KMS-11 (cell line): ENCODE measurements at regions not wholly inside any gene's neighbourhood (a gene's known extent, or its start where the extent isn't known, plus 50 kb on each side); places are given as distances from the start of the nearest gene placed in this dataset.

ENCODE experiments used
- H2AFZ ChIP-seq: fragments of 200-600 bp; sonication (generic); 2 replicates; pipeline ENCODE4 v1.6.1; 2016; ENCODE audit warnings: antibody characterized with exemption, mixed run types, low read depth
- H3K27ac ChIP-seq: fragments of 200-600 bp; sonication (generic); 2 replicates; pipeline ENCODE4 v1.6.1; 2016; ENCODE audit warnings: mild to moderate bottlenecking, mixed run types
- H3K27me3 ChIP-seq: fragments of 200-600 bp; sonication (generic); 2 replicates; pipeline ENCODE4 v1.6.1; 2017; ENCODE audit warnings: mild to moderate bottlenecking, low read depth, mixed run types, moderate library complexity; ENCODE audit not compliant: insufficient read depth
- H3K36me3 ChIP-seq: fragments of 200-600 bp; sonication (generic); 2 replicates; pipeline ENCODE4 v1.6.1; 2017; ENCODE audit warnings: mild to moderate bottlenecking, mixed run types; ENCODE audit not compliant: insufficient read depth
- H3K4me1 ChIP-seq: fragments of 200-600 bp; sonication (generic); 2 replicates; pipeline ENCODE4 v1.6.1; 2016; ENCODE audit warnings: mild to moderate bottlenecking, low read depth, mixed run types; ENCODE audit not compliant: poor library complexity, severe bottlenecking
- H3K4me2 ChIP-seq: fragments of 200-600 bp; sonication (generic); 2 replicates; pipeline ENCODE4 v1.7.0; 2016; ENCODE audit warnings: mild to moderate bottlenecking, mixed run types
- H3K4me3 ChIP-seq: fragments of 200-600 bp; sonication (generic); IDR thresholded peaks from 2 replicates; pipeline ENCODE4 v1.6.1; 2017; ENCODE audit warnings: low read depth, low read length, mixed read lengths; ENCODE audit not compliant: insufficient read depth
- H3K79me2 ChIP-seq: fragments of 200-600 bp; sonication (generic); 2 replicates; pipeline ENCODE4 v1.6.1; 2016; ENCODE audit warnings: low read depth, mixed run types; ENCODE audit not compliant: insufficient read depth
- H3K9ac ChIP-seq: fragments of 200-600 bp; sonication (generic); 2 replicates; pipeline ENCODE4 v1.6.1; 2016; ENCODE audit warnings: mild to moderate bottlenecking, mixed run types
- H4K20me1 ChIP-seq: fragments of 200-600 bp; sonication (generic); 2 replicates; pipeline ENCODE4 v1.6.1; 2016; ENCODE audit warnings: mild to moderate bottlenecking, mixed run types; ENCODE audit not compliant: insufficient read depth
- CTCF ChIP-seq: fragments of 200-600 bp; sonication (generic); conservative IDR thresholded peaks from 2 replicates; pipeline ENCODE4 v1.6.1; 2017; ENCODE audit warnings: low read depth, mild to moderate bottlenecking, antibody characterized with exemption, low read length, moderate library complexity, mixed read lengths

GRCh38 chr3:189027626-189028155, 144.1 kb upstream of the TPRG1 start:
- Histone ChIP-seq H3K27me3 (no peaks in the 10 kb centered on the region), H3K79me2 (no peaks in the 10 kb centered on the region), H3K9ac (no peak overlapping the region), H3K36me3 (no peaks in the 10 kb centered on the region), H2AFZ (no peak overlapping the region), H3K27ac (no peak overlapping the region), H3K4me2 (no peak overlapping the region), H4K20me1 (no peaks in the 10 kb centered on the region), H3K4me3 (no peak overlapping the region), H3K4me1 (no peaks in the 10 kb centered on the region)
- TF ChIP-seq CTCF: no peak

- Histone ChIP-seq H3K4me2 (no peak overlapping the region), H3K79me2 (no peaks in the 10 kb centered on the region), H4K20me1 (no peaks in the 10 kb centered on the region), H3K36me3 (no peaks in the 10 kb centered on the region), H3K27ac (no peak overlapping the region), H3K9ac (no peak overlapping the region), H3K27me3 (no peaks in the 10 kb centered on the region), H2AFZ (no peak overlapping the region), H3K4me1 (peaks cover 30% of the 10 kb centered on the region), H3K4me3 (no peak overlapping the region)
- no peak for TF ChIP-seq CTCF
Measured at GRCh38 chr3:189038773-189039745, 132.7 kb upstream of the TPRG1 start.

- Histone ChIP-seq H3K27me3 (no peaks in the 10 kb centered on the region), H3K4me2 (no peak overlapping the region), H3K79me2 (no peaks in the 10 kb centered on the region), H3K4me1 (peaks cover 30% of the 10 kb centered on the region), H3K36me3 (no peaks in the 10 kb centered on the region), H3K27ac (no peak overlapping the region), H2AFZ (no peak overlapping the region), H4K20me1 (no peaks in the 10 kb centered on the region), H3K9ac (no peak overlapping the region), H3K4me3 (no peak overlapping the region)
- no peak for TF ChIP-seq CTCF
Measured at GRCh38 chr3:189040656-189041335, 131.0 kb upstream of the TPRG1 start.

DNA sequence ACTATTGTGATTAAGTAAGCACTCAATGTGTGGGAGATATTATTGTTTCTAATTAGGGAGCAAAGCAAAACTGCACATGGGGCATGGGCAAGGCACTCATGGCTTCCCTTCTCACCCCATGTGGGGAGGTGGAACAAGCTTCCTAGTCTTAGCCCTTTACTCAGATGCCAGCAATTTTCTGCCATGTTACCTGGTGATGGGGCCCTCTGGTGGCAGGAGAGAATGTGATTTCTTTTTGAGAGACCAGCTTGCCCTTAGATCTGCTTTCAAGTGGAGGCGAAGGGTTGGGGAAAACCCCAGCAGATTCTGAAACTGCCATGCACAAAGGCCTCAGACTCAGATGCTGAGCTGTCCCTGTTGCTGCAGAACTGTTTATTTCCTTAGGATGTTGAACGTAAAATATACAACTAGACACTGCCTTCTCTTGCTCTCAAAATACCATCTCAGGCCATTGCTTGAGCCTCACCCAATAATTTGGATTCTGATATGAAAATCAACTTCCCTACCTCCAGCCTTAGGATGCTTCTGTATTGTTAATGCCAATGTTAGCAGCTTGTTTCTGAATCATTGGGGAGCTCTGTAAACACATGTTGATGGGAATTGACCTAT, 130.2 kb upstream of the TPRG1 start:
- Histone ChIP-seq H3K4me2 (peak overlapping the region; percentile 18; the same call in 1 of the 2 replicates), H3K36me3 (no peaks in the 10 kb centered on the region), H3K27ac (no peak overlapping the region), H3K79me2 (no peaks in the 10 kb centered on the region), H3K4me3 (no peak overlapping the region), H4K20me1 (no peaks in the 10 kb centered on the region), H2AFZ (no peak overlapping the region), H3K4me1 (peaks cover 30% of the 10 kb centered on the region), H3K9ac (no peak overlapping the region), H3K27me3 (no peaks in the 10 kb centered on the region)
- peak; percentile 90 for TF ChIP-seq CTCF
